GM21825 (cell line): ENCODE measurements at regions not wholly inside any gene's neighbourhood (a gene's known extent, or its start where the extent isn't known, plus 50 kb on each side); places are given as distances from the start of the nearest gene placed in this dataset.
"Not testable (repeated sequence)": the region's sequence is repeated elsewhere in the genome, so short reads cannot be mapped to it uniquely, and the experiment has no call there.

Source experiments
- ATAC-seq: cut with Tn5 transposase; IDR thresholded peaks from one replicate; pipeline ENCODE4 v1.9.1; 2021; ENCODE audit warnings: mild to moderate bottlenecking, moderate library complexity; ENCODE audit not compliant: unreplicated experiment

DNA sequence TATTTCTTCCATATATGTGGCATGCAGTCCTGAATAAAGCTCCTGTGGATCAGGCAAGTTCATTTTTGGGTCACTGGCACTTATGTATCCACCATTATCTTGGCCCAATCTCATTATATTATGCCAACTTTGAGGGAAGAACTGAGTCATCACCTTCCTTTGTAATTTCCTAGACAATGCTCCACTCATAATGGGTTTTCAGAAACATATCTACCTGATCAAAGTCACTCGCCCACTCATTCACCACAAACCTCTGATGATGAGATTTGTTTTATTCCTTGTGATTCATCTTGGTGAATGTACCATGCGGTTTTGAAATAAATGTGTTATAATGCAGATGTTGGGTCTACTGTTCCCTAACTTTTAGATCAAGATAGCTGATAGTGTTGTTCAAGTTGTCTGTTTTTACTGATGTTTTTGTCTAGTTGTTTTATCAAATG, 525.8 kb downstream of the KIF20B start:
- no peak for ATAC-seq

GRCh38 chr10:90227786-90228185, 526.4 kb downstream of the KIF20B start:
- no peak for ATAC-seq

- no peak for ATAC-seq
Measured at GRCh38 chr10:90229486-90229885, 528.1 kb downstream of the KIF20B start.

- ATAC-seq = not testable (repeated sequence)
Measured at GRCh38 chr10:90233805-90234204, 532.4 kb downstream of the KIF20B start.

- no peak for ATAC-seq
Measured at GRCh38 chr10:90245623-90246022, 544.2 kb downstream of the KIF20B start.

- ATAC-seq = not testable (repeated sequence)
Measured at GRCh38 chr10:90250784-90251183, 549.4 kb downstream of the KIF20B start.

- ATAC-seq = no peak
Measured at GRCh38 chr10:90269699-90270098, 568.3 kb downstream of the KIF20B start.

- no peak for ATAC-seq
Measured at GRCh38 chr10:90274721-90275468, 573.5 kb downstream of the KIF20B start.

DNA sequence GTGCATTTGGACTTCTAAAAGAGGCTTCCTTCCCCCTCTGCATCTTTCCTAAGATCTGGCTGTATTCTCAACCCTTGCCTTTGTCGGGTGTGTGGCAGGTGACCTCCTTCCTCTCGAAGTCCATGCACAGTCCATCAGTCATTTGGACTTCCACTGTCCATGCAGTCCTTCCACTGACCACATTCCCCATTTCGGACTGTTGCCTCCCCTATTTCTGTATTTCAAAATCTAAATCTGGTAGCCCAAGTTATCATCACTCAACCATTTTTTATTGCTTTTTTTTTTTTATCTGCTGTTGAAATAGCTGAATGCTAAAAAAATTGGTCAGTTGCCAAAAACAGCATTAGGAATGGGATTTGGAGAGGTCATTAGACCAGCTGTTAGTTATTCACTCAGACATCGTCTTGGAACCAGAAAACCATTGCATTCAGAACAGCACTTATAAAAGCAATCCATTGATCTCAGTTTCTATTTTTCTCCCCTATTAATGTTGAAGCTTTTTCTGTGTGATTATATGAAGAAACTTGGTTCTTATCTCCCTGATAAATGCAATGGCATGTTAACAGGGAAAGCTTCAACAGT, 575.6 kb downstream of the KIF20B start:
- no peak for ATAC-seq

DNA sequence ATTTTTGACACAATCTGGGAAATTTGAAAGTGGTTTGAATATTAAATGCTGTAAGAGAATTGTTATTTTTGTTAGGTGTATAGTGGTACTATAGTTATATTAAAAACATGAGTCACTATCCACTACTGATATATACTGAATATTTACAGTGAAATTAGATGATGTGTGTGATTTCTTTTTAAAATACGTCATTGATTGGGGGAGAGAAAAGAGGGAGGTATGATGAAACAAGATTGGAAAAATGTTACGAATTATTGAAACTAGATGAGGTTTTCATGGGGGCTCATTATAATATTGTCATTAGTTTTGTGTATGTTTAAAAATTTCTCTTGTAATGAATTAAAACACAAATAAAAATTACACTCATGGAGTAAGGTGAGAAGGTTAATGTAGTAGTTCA, 571.4 kb downstream of the HTR7 start:
- no peak for ATAC-seq

GRCh38 chr10:90286941-90287340, 570.9 kb downstream of the HTR7 start:
- ATAC-seq = no peak

- ATAC-seq = no peak
Measured at GRCh38 chr10:90288391-90288933, 569.4 kb downstream of the HTR7 start.

DNA sequence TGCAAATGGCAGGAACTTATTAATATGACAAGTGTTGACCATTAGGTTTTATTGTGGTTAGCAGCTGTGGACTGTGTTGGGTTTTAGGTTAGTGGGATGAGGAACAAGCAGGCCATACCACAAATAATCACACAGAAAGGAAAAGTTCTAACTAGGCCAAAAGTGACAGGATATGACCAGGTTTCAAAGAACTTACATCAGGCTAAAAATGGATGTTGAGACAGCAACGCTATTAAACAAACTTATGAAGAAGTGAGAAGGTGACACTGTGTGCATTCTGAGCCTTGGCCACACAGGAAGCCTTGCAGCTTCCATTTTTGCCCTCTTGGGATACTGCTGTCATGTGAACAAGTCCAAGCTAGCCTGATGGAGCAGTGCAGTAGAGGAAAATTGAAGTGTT, 568.8 kb downstream of the HTR7 start:
- ATAC-seq = peak; percentile 65

- no peak for ATAC-seq
Measured at GRCh38 chr10:90293616-90294015, 564.2 kb downstream of the HTR7 start.

GRCh38 chr10:90294821-90295540, 562.9 kb downstream of the HTR7 start:
- ATAC-seq = not testable (repeated sequence)

- not testable (repeated sequence) for ATAC-seq
Measured at GRCh38 chr10:90302031-90302430, 555.8 kb downstream of the HTR7 start.

DNA sequence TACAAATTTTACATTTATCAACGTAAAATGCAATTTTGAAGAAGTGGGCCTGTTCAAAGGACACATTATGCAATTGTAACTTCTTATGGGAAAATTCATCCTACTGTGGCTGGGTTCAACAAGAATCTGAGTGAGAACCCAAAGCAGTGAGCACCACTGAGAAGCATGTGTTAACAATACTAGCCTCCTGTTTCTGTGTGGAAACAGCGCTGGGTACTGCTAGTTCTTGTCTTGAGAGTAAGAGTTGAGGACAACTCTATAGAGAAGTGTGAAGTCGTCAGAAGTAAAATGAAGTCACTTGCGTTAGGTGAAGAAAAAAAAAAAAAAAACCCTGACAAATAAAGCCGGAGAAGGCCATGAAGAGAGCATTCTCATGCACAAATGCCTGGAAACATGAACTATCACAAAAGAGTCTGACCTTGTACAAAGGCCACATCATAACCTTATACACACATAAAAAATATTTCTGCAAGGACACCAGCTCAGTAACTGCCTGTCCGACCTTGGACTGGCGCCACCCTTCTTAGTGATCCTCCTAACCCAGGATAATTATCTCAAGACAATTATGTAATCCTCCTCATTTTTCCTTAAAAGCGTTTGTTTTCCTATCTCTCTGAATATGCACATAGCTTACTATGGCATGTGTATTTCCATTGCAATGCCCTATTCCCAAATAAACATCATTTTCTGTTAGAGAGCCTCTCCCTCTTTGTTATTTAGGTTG, 554.9 kb downstream of the HTR7 start:
- ATAC-seq = no peak

GRCh38 chr10:90304533-90304932, 553.3 kb downstream of the HTR7 start:
- no peak for ATAC-seq

DNA sequence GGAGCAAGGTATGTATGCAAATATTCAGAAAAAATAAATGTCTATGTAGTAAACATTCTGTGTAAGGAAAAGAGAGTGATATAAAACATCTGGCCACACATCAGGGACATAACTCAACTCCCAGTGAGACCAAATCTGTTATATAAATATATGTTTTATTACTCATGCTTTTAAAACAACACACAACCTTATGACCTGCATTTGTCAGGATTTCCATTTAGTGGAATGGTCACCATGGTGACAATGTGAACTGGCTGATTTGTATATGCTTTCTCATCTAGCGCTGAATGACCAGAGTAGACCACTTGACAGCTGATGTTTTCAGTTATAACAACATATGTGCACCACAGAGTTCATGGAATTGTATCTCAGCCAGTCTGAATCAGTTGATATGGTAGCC, 551.7 kb downstream of the HTR7 start:
- no peak for ATAC-seq

GRCh38 chr10:90308223-90308622, 549.6 kb downstream of the HTR7 start:
- no peak for ATAC-seq
